Suprapubic skin (tissue), 4 donors: ENCODE measurements at regions not wholly inside any gene's neighbourhood (a gene's known extent, or its start where the extent isn't known, plus 50 kb on each side); places are given as distances from the start of the nearest gene placed in this dataset.

Experiments used
- CTCF ChIP-seq, 2 donors: fragments of 200-600 bp in 1 of 2; fragments of 450-650 bp in 1 of 2; sonication (generic) in 1 of 2; IDR thresholded peaks; one replicate each; pipeline ENCODE4 v1.5.1; 2016 to 2019; ENCODE audit warnings: antibody characterized with exemption in 2 of 2, mild to moderate bottlenecking in 1 of 2, moderate library complexity in 1 of 2
- EP300 ChIP-seq: sonication (generic); formaldehyde crosslinking; IDR thresholded peaks from one replicate; pipeline ENCODE4 v1.6.1; 2017; ENCODE audit warnings: antibody characterized with exemption
- POLR2AphosphoS5 ChIP-seq, 3 donors: sonication (generic); formaldehyde crosslinking; IDR thresholded peaks; one replicate each; pipeline ENCODE4 v1.6.1; 2017; ENCODE audit warnings: antibody characterized with exemption in 3 of 3

GRCh38 chr11:123255909-123256308, 60.9 kb upstream of the CLMP start:
- TF ChIP-seq CTCF (IDR thresholded peaks at IDR 0.05) (no peak), POLR2AphosphoS5 (IDR thresholded peaks at IDR 0.05) (no peak), EP300 (no peak)
